CD4-positive, alpha-beta T cell (primary cell): ENCODE measurements at regions not wholly inside any gene's neighbourhood (a gene's known extent, or its start where the extent isn't known, plus 50 kb on each side); places are given as distances from the start of the nearest gene placed in this dataset.

Experiments
- ATAC-seq: fragments of 200-7000 bp; cut with Tn5 transposase; one replicate; pipeline ENCODE4 v1.10.0; 2022; ENCODE audit warnings: mild to moderate bottlenecking; ENCODE audit not compliant: poor library complexity
- CTCF ChIA-PET: fragments of 350-600 bp; sonication (Branson Sonifier 250); formaldehyde crosslinking; loops from one replicate; lab custom pipeline; 2021; ENCODE audit warnings: antibody characterized with exemption, inconsistent platforms; lab: Charles Lee
- POLR2A ChIA-PET: fragments of 350-600 bp; sonication (Branson Sonifier 250); formaldehyde crosslinking; loops from one replicate; lab custom pipeline; 2021; ENCODE audit warnings: antibody characterized with exemption, inconsistent platforms; lab: Charles Lee
- DNase-seq, 14 experiments: peaks; one replicate each; pipeline ENCODE4 v3.0.0-alpha.2; 2013 to 2020; ENCODE audit warnings: mixed read lengths in 2 of 14
- H3K27ac ChIP-seq, 2 donors: one replicate each; pipeline versions ENCODE4 v1.5.1 to v1.7.0; 2013; ENCODE audit warnings: low read length in 2 of 2, low read depth in 1 of 2, mild to moderate bottlenecking in 1 of 2
- H3K27me3 ChIP-seq, 2 experiments: 1 replicate in 1 of 2; 2 replicates in 1 of 2; pipeline versions ENCODE4 v1.6.1 to v1.7.0; 2013; ENCODE audit warnings: low read length in 2 of 2, control low read depth in 1 of 2, mild to moderate bottlenecking in 1 of 2, moderate library complexity in 1 of 2; ENCODE audit not compliant: insufficient read depth in 2 of 2, control insufficient read depth in 1 of 2
- H3K36me3 ChIP-seq: one replicate; pipeline ENCODE4 v1.6.1; 2013; ENCODE audit warnings: low read length, control low read depth; ENCODE audit not compliant: insufficient read depth
- H3K4me1 ChIP-seq: one replicate; pipeline ENCODE4 v1.6.1; 2013; ENCODE audit warnings: low read length, control low read depth; ENCODE audit not compliant: insufficient read depth
- H3K4me3 ChIP-seq: one replicate; pipeline ENCODE4 v1.5.1; 2013; ENCODE audit warnings: mild to moderate bottlenecking, low read length, moderate library complexity
- H3K9me3 ChIP-seq, 2 experiments: 1 replicate in 1 of 2; 2 replicates in 1 of 2; pipeline versions ENCODE4 v1.6.1 to v1.7.0; 2013; ENCODE audit warnings: low read length in 2 of 2, mild to moderate bottlenecking in 2 of 2, control low read depth in 1 of 2, moderate library complexity in 1 of 2; ENCODE audit not compliant: control insufficient read depth in 1 of 2, insufficient read depth in 1 of 2
- H3K27ac Mint-ChIP-seq: one replicate; pipeline ENCODE4 v1.8.0; 2020; ENCODE audit warnings: mixed read lengths
- H3K27me3 Mint-ChIP-seq: one replicate; pipeline ENCODE4 v1.8.0; 2021; ENCODE audit warnings: mixed read lengths
- H3K36me3 Mint-ChIP-seq: one replicate; pipeline ENCODE4 v1.8.0; 2021; ENCODE audit warnings: low read depth, mixed read lengths
- H3K4me1 Mint-ChIP-seq: one replicate; pipeline ENCODE4 v1.8.0; 2021; ENCODE audit warnings: low read depth, mixed read lengths
- H3K4me3 Mint-ChIP-seq: one replicate; pipeline ENCODE4 v1.8.0; 2020; ENCODE audit warnings: mild to moderate bottlenecking, mixed read lengths
- H3K9me3 Mint-ChIP-seq: one replicate; pipeline ENCODE4 v1.8.0; 2020; ENCODE audit warnings: mixed read lengths
- CTCF ChIP-seq: fragments of 200-600 bp; IDR thresholded peaks from one replicate; pipeline ENCODE4 v1.8.0; 2022; ENCODE audit warnings: antibody characterized with exemption, mild to moderate bottlenecking
- intact Hi-C, 2 experiments: fragments of 100-400 bp; cut with DNase I in 1 of 2; cut with micrococcal nuclease in 1 of 2; formaldehyde crosslinking; loops; one replicate each; pipeline versions ENCODE4 v1.15.1 to v1.9.0; 2023 to 2025; cut with DNase I, micrococcal nuclease

DNA sequence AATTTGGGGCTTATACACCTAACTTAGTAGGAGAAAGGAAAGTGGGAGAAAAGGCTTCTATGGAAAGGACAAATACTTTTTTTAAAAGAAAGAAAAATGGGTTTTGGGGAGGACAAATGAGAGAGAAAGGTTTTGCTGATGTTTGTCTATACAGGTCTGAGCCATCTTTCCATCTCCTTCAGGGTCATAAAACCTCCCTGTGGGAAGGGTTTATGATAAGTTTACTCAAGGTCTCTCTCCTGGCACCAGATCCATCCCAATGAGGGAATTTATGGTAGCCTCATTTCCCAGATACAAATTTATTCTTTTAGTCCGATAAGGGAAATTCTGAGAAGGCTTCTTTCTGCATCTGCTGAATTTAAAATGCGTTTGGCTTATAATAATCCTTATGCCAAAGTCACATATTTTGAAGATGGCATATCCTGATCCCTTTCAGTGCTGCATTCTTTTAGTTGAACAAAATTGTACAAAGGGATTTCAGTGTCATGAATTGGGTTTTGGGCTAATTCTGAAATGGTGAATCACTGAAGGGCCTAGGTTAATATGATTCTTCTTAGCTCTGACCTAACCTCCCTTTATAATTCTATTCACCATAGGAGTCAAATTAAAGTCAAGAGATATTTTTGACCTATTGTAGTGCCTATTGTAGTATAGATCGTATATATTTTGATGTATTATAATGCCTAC lies 173.5 kb upstream of the DYRK2 start:
- Mint-ChIP-seq H3K4me3 (no peak overlapping the region), H3K27me3 (no peaks in the 10 kb centered on the region), H3K4me1 (peaks cover 14% of the 10 kb centered on the region), H3K9me3 (no peaks in the 10 kb centered on the region), H3K36me3 (no peaks in the 10 kb centered on the region), H3K27ac (no peak overlapping the region)
- no peak for DNase-seq
- no peak for TF ChIP-seq CTCF
- intact Hi-C loops = no loop called here
- no peak overlapping the region for H3K4me3 ChIP-seq
- ChIA-PET CTCF (no interaction called here), POLR2A (no interaction called here)
- no peaks in the 10 kb centered on the region for H3K36me3 ChIP-seq
- H3K4me1 ChIP-seq = peaks cover 7% of the 10 kb centered on the region
- ATAC-seq = no peak
- H3K27ac ChIP-seq = no peak overlapping the region
- H3K27me3 ChIP-seq = no peaks in the 10 kb centered on the region
- H3K9me3 ChIP-seq = no peaks in the 10 kb centered on the region

GRCh38 chr12:67475725-67476124 lies 172.8 kb upstream of the DYRK2 start:
- Mint-ChIP-seq H3K9me3 (no peaks in the 10 kb centered on the region), H3K4me1 (peaks cover 17% of the 10 kb centered on the region), H3K27ac (no peak overlapping the region), H3K36me3 (no peaks in the 10 kb centered on the region), H3K27me3 (no peaks in the 10 kb centered on the region), H3K4me3 (no peak overlapping the region)
- Histone ChIP-seq H3K4me3 (no peak overlapping the region), H3K27ac (no peak overlapping the region), H3K4me1 (peaks cover 7% of the 10 kb centered on the region), H3K27me3 (no peaks in the 10 kb centered on the region), H3K36me3 (no peaks in the 10 kb centered on the region), H3K9me3 (no peaks in the 10 kb centered on the region)
- TF ChIP-seq CTCF = no peak
- ChIA-PET POLR2A (interaction anchor here (0.9 to 1.3 kb wide), 3 partner anchors 40 to 80 kb away, joined by 3 read pairs; no protein-coding TSS in a partner anchor), CTCF (no interaction called here)
- ATAC-seq = no peak
- intact Hi-C loops = no loop called here
- DNase-seq = no peak

- no peaks in the 10 kb centered on the region for H3K27me3 ChIP-seq
- H3K4me1 Mint-ChIP-seq = peaks cover 24% of the 10 kb centered on the region
These were observed 170.8 kb upstream of the DYRK2 start for GRCh38 chr12:67477681-67478265.

More at GRCh38 chr12:67477681-67478265, 170.8 kb upstream of the DYRK2 start:
- no peaks in the 10 kb centered on the region for H3K9me3 ChIP-seq
- CTCF ChIA-PET = interaction anchor here (1.4 kb wide), 1 partner anchor 122 kb away, joined by 6 read pairs; no protein-coding TSS in a partner anchor
- ATAC-seq = no peak
- Mint-ChIP-seq H3K27ac (no peak overlapping the region), H3K27me3 (no peaks in the 10 kb centered on the region), H3K9me3 (no peaks in the 10 kb centered on the region), H3K4me3 (no peak overlapping the region), H3K36me3 (no peaks in the 10 kb centered on the region)
- H3K36me3 ChIP-seq = no peaks in the 10 kb centered on the region
- POLR2A ChIA-PET = no interaction called here
- no peak overlapping the region for H3K4me3 ChIP-seq
- intact Hi-C loops = no loop called here
- no peak for DNase-seq
- H3K4me1 ChIP-seq = peaks cover 14% of the 10 kb centered on the region
- no peak for TF ChIP-seq CTCF
- H3K27ac ChIP-seq = no peak overlapping the region
